ENCODE measurements at regions not wholly inside any gene's neighbourhood (a gene's known extent, or its start where the extent isn't known, plus 50 kb on each side); places are given as distances from the start of the nearest gene placed in this dataset.
A peak's percentile ranks its signal among the peaks of the same experiment; 100 is the strongest.

DNA sequence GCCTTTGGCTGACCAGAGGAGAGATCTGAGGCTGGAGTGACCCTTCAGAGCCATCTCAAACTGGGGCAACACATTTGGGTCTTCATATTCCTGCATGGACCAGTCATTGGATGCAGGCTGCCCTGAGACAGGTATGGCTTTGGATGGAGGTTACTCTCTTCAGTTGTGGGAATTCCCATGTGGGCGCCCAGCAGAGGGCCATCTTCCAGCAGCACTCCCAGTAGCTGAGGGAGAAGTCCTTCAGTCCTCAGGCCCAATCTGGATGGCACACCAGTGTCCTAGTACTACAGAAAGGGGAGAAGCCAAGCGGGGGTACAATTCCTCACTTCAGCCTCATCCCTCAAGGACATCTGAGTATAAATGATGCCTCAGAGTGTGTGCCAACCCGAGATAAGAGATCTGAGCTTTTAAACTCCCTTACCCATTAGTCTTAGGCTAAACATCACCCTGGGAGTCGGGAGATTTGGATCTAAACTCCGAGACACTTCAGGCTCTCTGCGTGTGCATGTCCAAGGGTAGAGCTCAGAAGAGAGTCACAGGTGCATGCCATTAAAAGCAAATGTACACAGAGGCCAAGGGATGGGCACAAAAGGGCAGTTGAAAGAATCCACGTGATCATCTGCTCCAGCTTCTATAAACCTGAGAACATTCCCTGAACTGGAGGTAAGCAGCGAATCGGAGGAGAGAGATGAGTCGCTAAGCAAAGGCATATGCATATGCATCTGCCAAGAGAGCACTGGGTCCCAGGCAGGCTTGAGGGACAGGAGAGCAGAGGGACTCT lies 204.6 kb downstream of the CD83 start:
- DNase-seq (ENCODE audit: low spot score) = no peak

DNA sequence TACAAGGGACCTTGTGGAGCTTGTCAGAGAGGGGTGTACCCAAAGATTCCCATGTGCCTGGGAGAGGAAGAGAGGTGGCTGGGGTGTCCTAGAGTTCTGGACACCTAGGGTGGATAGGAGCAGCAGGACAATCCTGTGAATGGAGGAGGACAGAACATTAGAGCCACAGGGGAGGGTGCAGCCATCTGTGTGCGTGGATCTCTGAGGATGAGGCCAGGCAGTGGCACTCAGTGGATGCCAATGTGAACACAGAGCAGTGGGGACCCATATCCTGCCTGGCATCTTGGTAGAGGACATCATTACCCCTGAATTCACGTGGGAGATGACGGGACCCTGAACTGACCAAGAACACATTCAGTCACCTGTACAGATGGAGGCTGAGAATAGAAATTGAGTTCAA lies 205.3 kb downstream of the CD83 start:
- no peak for DNase-seq (ENCODE audit: low spot score)

GRCh38 chr6:14326774-14327173 lies 209.2 kb downstream of the CD83 start:
- DNase-seq (ENCODE audit: low spot score) = no peak

GRCh38 chr6:14328163-14328562 lies 210.6 kb downstream of the CD83 start:
- no peak for DNase-seq (ENCODE audit: low spot score)

DNA sequence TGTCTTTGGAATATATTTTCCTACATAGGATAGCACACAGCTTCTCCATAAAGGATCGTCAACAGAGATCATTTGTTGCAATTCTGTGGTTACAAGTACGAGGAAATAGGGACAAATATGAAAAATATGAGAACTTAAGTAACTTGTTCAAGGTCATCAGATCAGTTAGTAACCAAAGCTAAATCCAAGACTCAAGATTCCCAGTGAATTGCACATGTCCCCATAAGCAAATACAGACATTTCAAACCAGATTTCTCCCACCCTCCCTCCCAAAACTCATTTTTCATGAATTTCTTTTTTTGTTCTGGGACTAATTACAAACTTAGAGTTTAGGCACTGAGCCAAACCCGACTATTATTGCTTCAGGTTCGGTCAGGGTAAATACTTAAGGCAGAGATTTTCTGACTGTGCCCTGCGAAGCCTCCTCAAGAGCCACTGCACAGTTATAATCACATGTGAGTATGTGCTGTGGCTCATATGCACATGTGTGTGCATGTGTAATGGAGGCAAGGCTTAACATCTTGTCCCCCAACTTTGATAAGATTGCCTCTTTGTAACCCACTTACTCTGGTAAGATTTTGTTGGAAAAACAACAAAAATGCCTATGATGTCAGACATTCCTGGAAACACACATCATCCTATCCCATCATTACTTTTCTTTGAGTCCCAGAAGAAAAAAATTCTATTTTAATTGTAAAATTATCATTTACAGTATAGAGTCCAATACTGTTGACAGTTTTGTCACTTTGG lies 216.2 kb downstream of the CD83 start:
- peak; percentile 16 for DNase-seq (ENCODE audit: low spot score)

- DNase-seq (ENCODE audit: low spot score) = no peak
These were observed 217.5 kb downstream of the CD83 start for GRCh38 chr6:14335071-14335470.

GRCh38 chr6:14337152-14337551 lies 219.6 kb downstream of the CD83 start:
- no peak for DNase-seq (ENCODE audit: low spot score)

GRCh38 chr6:14339172-14339571 lies 221.6 kb downstream of the CD83 start:
- no peak for DNase-seq (ENCODE audit: low spot score)

DNA sequence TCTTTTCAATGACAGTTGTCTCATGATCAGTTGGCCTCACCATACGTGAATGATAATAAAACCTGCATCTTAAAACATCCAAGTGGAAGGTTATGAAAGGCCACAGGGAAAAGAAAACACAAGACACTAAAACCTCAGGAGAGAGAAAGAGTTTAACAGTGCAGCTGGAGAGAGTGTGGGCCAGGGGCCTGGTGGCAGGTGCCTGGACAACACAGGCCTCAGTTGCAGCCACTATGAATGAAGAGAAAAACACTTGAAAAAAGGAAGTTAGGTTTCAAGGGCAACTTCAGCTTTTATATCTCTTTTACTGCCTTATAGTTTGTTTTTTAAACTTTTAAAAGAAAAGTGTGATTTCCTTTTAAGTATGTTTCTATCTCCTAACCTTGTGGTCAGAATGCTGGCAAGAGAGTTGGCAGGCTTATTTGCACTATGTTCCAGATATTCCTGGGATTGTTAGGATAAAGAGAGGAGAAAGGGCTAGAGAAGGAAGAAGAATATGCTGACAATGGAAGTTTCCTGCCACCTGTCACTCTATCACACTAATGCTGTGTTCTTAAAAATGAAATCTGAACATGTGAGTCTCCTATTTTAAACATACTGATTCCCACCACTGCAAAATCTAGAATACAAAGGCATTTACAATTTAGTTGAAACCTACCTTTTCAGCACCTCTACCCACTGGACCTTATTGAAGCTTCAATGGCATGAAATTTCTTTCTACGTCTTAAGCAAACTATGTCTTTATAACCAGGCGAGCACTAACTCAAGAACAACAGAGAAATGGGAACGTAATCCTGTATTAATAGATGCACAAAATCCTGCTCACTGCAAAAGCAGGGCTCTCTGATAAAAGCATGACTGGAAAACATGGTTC lies 222.4 kb downstream of the CD83 start:
- no peak for DNase-seq (ENCODE audit: low spot score)

DNA sequence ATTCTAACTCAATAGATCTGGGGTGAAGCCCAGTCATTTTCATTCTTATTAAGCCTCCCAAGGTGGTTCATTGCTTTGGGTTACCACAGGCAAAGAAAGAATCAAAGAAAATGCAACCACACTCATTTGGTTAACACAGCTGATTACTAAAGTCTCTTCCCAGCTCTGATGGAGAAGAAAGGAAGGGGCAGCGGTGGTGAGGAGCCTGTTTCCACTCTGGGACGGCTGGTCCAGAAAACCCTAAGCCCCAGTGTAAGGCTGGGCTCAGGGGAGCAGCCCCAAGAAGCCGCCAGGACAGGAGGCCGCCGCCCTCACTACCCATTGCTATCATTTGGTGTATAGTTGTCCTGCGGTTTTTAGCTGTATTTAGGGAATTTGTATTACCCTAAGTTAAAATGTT lies 226.9 kb downstream of the CD83 start:
- no peak for DNase-seq (ENCODE audit: low spot score)

GRCh38 chr6:14348389-14348788 lies 230.8 kb downstream of the CD83 start:
- DNase-seq (ENCODE audit: low spot score) = no peak

GRCh38 chr6:14349507-14349906 lies 231.9 kb downstream of the CD83 start:
- DNase-seq (ENCODE audit: low spot score) = no peak

DNA sequence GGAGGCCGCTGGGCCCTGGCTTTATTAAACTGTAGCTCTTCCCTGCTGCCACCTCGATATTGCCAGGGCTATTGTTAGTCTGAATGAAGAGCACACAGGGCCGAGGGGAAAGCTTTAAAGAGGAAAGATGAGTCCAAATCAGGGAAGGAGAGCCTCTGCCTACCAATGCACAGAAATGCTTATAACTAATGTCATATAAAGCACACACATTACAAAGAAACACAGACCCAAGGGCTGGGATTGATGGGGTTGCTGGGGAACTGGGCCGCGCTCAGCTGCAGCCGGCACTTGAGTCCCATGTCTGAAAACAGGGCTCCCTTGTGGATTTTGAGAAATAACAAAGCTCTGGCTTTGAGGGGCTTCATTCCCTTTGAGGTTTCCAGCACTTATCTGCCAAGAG lies 232.6 kb downstream of the CD83 start:
- DNase-seq (ENCODE audit: low spot score) = no peak

DNA sequence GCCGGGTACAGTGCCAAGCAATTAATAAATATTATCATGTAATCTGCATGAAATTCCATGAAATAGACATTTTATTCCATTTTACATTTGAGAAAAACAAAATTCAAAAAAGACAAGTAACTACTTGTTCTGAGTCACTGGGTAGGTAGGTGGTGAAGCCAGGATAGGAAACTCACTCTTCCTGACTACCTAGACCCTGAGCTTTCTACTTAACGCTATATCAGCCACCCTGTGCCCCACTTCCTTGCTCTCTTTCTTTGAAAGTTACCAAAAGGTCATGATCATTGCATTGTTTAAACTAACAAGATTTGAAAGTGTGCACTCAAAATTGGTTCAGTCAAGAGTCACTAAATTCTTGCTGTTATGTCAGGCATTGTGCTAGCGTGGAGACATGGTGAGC lies 235.7 kb downstream of the CD83 start:
- no peak for DNase-seq (ENCODE audit: low spot score)

DNA sequence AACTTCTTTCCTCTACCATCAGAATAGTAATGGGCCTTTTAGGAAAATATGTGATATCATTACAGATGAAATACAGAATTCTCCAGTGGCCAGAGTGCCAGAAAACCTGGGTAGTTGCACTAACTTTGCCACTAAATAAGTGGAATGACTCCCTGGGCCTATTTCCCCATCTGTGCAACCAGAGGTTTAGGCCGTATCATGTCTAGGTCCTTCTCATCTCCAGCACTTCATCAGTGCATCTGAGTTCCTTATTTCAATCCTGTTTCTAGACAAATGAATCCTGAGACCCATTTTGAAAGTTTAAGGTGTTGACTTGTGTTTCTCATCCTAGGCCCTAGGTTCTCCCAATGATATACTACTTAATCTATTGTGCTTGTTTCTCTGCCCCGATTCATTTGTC lies 236.2 kb downstream of the CD83 start:
- DNase-seq (ENCODE audit: low spot score) = no peak

- peak; percentile 28 for DNase-seq (ENCODE audit: low spot score)
These were observed 237.5 kb downstream of the CD83 start for GRCh38 chr6:14354919-14355572.

DNA sequence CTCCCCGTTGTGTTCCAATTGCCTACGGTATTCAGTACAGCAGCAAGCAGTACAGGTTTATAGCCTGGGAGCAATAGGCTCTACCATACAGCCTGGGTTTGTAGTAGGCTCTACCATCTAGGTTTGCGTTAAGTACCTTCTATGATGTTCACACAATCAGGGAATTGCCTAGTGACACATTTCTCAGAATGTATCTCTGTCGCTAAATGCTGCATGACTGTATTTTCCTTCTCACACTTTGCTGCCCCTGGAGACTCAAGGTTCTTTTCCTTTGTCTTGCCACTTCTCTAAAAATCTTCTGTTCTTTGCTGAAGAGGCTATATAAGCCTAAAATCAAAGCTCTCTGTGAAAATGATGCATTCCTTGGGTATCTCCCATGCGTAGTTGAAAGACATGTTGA lies 241.9 kb downstream of the CD83 start:
- no peak for DNase-seq (ENCODE audit: low spot score)

- no peak for DNase-seq (ENCODE audit: low spot score)
These were observed 243.0 kb downstream of the CD83 start for GRCh38 chr6:14360565-14360964.

DNA sequence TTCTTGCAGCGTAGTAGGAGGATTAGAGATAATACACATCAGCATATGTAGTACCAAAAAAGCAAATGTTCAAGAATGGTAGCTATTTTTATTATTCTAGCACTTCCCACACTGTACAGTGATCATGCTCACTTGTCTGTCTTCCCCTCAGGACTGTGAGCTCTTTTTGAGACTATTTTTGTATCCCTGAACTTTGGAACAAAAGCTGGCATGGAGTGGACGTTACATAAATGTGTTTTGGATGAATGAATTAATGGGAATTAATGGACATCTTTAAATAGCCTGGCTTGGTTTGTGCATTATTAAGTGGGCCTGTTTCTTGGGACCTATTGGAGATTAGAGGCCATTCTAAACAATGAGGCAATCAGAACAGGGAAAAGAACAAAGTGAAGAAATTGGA lies 243.7 kb downstream of the CD83 start:
- no peak for DNase-seq (ENCODE audit: low spot score)

GRCh38 chr6:14361956-14362587 lies 244.5 kb downstream of the CD83 start:
- DNase-seq (ENCODE audit: low spot score) = no peak

DNA sequence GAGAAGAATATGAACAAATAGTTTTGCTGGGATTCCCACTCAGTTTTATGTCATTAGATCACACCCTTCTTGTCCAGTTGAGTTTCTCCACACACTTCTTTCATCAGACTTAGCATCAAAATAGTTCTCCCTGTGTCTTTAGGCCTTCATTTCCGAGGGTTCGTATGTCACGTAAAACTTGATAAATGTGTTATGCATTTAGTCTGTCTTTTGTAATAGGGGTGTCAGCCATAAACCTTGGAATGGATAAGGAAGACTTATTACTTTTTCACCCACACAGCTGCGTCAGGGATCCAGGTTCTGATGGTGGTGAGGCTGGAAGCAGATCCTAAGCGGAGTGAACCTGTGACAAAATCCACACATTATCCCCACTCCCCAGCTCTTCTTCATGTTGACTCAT lies 246.8 kb downstream of the CD83 start:
- DNase-seq (ENCODE audit: low spot score) = no peak

DNA sequence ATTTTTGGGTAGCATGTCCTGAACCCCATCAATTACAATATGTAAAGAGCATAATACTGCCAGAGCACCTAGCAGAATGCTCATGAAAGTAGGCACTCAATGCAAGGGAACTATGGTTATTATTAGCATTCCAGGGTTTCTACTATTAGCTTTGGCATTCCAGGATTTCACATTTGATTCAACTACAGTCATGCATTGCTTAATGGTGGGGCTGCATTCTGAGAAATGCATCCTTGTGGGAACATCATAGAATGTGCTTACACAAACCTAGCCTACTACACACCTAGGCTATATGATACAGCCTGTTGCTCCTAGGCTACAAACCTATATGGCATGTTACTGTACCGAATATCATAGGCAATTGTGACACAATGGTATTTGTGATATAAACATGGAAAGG lies 247.8 kb downstream of the CD83 start:
- DNase-seq (ENCODE audit: low spot score) = peak; percentile 12

Measured in AG08396 (cell line).